22Rv1 (cell line): ENCODE measurements at regions not wholly inside any gene's neighbourhood (a gene's known extent, or its start where the extent isn't known, plus 50 kb on each side); places are given as distances from the start of the nearest gene placed in this dataset.

ENCODE experiments used
- CTCF ChIP-seq: fragments of 450-650 bp; IDR thresholded peaks from 2 replicates; pipeline ENCODE4 v1.5.1; 2017; ENCODE audit warnings: mild to moderate bottlenecking
- ZFX ChIP-seq: fragments of 450-650 bp; IDR thresholded peaks from 2 replicates; pipeline ENCODE4 v1.6.1; 2017; ENCODE audit warnings: antibody characterized with exemption, borderline replicate concordance

GRCh38 chr14:21875791-21876190, 202.2 kb upstream of the OR4E1 start:
- TF ChIP-seq CTCF (no peak), ZFX (no peak)
